Fibroblast of the conjunctiva (primary cell): ENCODE measurements at regions not wholly inside any gene's neighbourhood (a gene's known extent, or its start where the extent isn't known, plus 50 kb on each side); places are given as distances from the start of the nearest gene placed in this dataset.
"Not testable (repeated sequence)": the region's sequence is repeated elsewhere in the genome, so short reads cannot be mapped to it uniquely, and the experiment has no call there.

ENCODE experiments used
- DNase-seq: peaks from one replicate; pipeline ENCODE4 v3.0.0-alpha.2; 2010; ENCODE audit warnings: low read depth

DNA sequence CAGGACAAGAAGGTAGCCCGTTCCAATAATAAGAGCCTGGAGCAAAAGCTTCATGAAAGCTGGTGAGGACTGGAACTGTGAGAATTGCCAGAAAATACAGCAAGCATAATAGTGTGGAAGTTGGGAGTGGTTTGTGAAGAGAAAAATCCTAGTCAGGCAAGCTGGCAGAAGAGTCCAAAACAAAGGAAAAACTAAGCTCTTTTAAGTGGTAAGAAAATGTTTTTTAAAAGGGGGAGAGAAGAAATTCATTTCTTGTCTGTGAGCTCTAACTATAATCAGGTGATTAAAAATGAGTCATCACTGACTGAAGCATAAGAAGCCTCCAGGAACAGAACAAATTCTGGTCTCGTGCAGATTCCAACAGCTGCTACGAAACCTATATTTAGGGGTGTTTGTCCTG is 102.6 kb downstream of the CAAP1 start:
- DNase-seq: peak; percentile 18

DNA sequence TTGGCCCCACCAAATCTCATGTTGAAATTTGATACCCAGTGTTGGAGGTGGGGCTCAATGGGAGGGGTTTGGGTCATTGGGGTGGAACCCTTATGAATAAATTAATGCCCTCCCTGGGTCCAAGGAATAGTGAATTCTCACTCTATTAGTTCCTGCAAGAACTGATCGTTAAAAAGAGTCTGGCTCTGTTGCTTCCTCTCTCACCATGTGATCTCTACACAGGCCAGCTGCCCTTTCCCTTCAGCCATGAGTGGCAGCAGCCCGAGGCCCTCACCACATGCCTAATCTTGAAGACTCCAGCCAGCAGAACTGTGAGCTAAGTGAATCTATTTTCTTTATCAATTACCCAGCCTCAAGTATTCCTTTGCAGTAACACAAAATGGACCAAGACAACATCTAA is 106.0 kb downstream of the CAAP1 start:
- no peak for DNase-seq

- DNase-seq: no peak
Observed at GRCh38 chr9:26782899-26783298, 109.7 kb downstream of the CAAP1 start.

- DNase-seq: no peak
Observed at GRCh38 chr9:26781906-26782305, 110.7 kb downstream of the CAAP1 start.

GRCh38 chr9:26780307-26780706 is 112.3 kb downstream of the CAAP1 start:
- not testable (repeated sequence) for DNase-seq

DNA sequence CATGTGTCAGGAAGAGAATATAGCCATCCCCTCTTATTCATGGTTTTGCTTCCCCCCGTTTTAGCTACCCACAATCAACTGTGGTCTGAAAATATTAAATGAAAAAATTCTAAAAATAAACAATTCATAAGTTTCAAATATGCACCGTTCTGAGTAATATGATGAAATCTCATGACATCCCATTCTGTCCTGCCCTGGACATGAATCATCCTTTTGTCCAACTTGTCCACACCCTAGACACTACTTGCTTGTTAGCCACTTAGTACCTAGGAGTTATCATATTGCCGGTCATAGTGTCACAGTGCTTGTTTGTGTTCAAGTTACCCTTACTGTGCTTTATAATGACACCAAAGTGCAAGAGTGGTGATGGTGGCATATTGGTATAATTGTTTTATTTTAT is 113.5 kb downstream of the CAAP1 start:
- peak; percentile 56 for DNase-seq

GRCh38 chr9:26775391-26775790 is 117.2 kb downstream of the CAAP1 start:
- no peak for DNase-seq

- no peak for DNase-seq
Observed at GRCh38 chr9:26773056-26773455, 119.5 kb downstream of the CAAP1 start.

GRCh38 chr9:26770821-26771220 is 121.8 kb downstream of the CAAP1 start:
- DNase-seq: no peak

GRCh38 chr9:26768145-26768544 is 124.5 kb downstream of the CAAP1 start:
- no peak for DNase-seq

DNA sequence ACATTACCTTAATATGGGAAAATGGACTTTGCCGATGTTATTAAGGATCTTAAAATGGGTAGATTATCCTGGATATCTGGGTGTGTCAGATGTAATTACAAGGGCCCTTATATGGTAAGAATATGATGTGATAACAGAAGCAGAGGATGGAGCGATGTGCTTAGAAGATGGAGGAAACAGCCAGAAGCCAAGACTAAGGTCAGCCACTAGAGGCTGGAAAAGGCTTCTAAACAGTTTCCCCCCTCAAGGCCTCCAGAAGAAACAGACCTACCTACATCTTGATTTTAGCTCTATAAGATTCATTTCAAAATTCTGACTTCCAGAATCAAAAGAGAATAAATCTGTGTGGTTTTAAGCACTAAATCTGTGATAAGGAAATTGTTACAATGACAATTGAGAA is 131.9 kb downstream of the CAAP1 start:
- DNase-seq: no peak

- DNase-seq: no peak
Observed at GRCh38 chr9:26758655-26759054, 133.9 kb downstream of the CAAP1 start.

DNA sequence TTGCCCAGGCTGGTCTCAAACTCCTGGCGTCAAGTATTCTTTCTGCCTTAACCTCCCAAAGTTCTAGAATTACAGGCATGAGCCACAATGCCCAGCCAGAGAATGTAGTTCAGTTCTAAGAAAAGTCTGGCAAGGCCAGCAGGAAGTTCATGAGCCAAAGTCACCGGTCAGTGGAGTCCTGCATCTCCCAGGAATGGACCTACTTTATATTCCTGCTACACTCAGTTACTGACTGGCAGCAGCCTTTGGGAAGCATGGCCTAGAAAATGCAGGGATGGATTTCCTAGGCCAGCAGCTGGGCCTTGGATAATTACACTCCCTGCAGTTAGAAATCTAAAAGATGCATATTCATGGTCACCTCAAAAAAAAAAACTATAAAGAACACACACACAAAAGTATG is 135.7 kb downstream of the CAAP1 start:
- DNase-seq: no peak

GRCh38 chr9:26755476-26755875 is 137.1 kb downstream of the CAAP1 start:
- DNase-seq: no peak

GRCh38 chr9:26754509-26755164 is 138.0 kb downstream of the CAAP1 start:
- DNase-seq: no peak

- no peak for DNase-seq
Observed at GRCh38 chr9:26753971-26754370, 138.6 kb downstream of the CAAP1 start.

DNA sequence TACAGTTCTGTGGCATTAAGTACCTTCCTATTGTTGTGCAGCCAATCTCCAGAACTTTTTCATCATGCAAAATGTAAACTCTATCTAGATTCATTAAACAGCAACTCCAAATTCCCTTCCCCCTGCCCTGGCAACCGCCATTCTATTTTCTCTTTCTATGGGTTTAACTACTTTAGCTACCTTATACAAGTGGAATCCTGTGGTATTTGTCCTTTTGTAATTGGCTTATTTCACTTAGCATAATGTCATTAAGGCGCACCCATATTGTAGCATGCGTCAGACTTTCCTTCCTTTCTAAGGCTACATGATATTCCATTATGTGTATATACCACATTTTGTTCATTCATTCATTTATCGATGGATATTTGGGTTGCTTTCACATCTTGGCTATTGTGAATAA is 142.4 kb downstream of the CAAP1 start:
- no peak for DNase-seq

DNA sequence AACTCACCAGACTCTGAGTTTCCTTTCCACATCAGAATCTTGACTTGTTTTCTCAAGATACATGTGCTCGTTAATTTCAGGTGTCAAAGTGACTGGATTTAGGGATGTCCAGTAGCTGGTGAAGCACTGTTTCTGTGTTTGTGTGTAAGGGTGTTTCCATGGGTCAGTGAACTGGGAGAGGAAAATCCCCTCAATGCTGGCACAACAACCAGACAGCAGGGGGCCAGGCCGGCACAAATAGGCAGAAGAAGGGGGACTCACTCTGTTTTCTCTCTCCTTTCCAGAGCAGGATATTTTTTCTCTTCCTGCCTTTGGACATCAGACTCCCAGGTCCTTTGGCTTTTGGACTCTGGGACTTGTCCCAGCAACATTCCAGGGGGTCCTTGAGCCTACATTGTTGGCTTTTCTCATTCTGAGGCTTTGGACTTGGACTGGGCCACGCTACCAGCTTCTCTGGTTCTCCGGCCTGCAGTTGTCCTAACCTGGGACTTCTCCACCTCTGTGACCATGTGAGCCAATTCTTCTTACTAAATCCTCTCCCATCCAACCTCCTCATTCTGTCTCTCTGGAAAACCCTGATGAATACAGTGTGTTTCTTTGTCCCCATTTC is 144.0 kb downstream of the CAAP1 start:
- DNase-seq: no peak

GRCh38 chr9:26747611-26748010 is 145.0 kb downstream of the CAAP1 start:
- no peak for DNase-seq

- no peak for DNase-seq
Observed at GRCh38 chr9:26746357-26747072, 146.1 kb downstream of the CAAP1 start.

GRCh38 chr9:26745111-26745510 is 147.5 kb downstream of the CAAP1 start:
- no peak for DNase-seq

DNA sequence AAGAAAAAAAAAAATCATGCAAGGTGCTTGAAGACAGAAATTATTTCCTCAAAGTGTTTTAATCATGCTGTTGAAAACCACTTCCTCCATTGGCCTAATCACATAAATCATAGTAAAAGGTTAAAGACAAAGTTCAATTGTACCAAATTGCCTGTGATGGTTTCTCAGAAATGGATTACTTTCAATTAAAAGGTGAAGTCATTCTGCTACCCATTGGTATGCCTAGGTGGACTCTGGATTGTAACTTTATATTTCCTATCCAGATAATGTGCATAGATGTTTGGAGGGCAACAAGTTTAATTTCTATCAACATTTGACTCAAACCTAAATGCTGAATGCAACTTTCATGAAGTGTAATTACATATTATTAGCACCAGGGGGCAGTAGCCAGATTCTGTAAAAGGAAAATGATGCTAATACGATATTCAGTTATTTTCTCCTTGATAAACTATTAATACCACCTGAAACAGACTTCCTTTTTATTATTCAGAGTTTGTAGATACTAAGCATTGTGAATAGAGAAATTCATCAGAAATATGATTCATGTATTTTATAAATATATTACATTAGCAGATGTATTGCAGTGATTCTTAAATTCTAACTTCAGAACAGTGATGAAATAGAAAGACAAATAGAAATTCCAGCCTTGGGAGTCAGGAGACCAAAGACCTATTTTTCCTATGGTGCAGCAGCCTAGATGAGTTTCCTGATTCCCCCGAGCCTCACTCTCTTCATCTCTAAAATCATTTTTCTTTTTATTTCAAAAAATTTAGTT is 148.2 kb downstream of the CAAP1 start:
- DNase-seq: peak; percentile 9
